HUES6 (cell line): ENCODE measurements at regions not wholly inside any gene's neighbourhood (a gene's known extent, or its start where the extent isn't known, plus 50 kb on each side); places are given as distances from the start of the nearest gene placed in this dataset.

Source experiments
- H3K27ac ChIP-seq: 2 replicates; pipeline ENCODE4 v1.7.0; 2013; ENCODE audit warnings: low read depth, mild to moderate bottlenecking, low read length, inconsistent platforms
- H3K27me3 ChIP-seq: 2 replicates; pipeline ENCODE4 v1.6.1; 2013; ENCODE audit warnings: low read length; ENCODE audit not compliant: control insufficient read depth, insufficient read depth
- H3K36me3 ChIP-seq: 2 replicates; pipeline ENCODE4 v1.6.1; 2013; ENCODE audit warnings: low read length; ENCODE audit not compliant: control insufficient read depth, insufficient read depth
- H3K4me1 ChIP-seq: 2 replicates; pipeline ENCODE4 v1.6.1; 2013; ENCODE audit warnings: low read length; ENCODE audit not compliant: control insufficient read depth, insufficient read depth
- H3K4me3 ChIP-seq: 2 replicates; pipeline ENCODE4 v1.5.1; 2013; ENCODE audit warnings: low read depth, low read length
- H3K9ac ChIP-seq: one replicate; pipeline ENCODE4 v1.6.1; 2013; ENCODE audit warnings: mild to moderate bottlenecking, low read length
- H3K9me3 ChIP-seq: 2 replicates; pipeline ENCODE4 v1.6.1; 2013; ENCODE audit warnings: low read depth, low read length; ENCODE audit not compliant: control insufficient read depth, insufficient read depth

DNA sequence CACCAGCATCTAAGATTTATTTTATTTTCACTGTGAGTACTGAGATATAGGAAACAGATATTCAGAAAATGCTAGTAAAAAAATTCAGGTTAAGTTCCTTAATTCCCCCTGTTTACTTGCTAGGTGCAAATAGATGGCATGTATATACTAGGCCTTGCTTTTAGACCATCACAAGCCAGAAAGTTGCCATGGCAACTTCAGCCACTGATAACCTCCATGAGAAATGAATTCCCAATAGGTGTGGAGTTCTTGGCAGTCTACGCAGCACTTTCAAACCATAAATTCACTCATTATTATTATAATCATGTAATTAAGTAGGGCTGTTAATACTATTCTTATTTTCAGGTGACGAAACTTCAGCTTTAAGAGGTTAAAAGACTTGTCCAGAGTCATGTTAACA lies 251.6 kb upstream of the TFAP2D start:
- Histone ChIP-seq H3K36me3 (no peaks in the 10 kb centered on the region), H3K9me3 (no peaks in the 10 kb centered on the region), H3K4me1 (no peaks in the 10 kb centered on the region), H3K4me3 (no peak overlapping the region), H3K9ac (no peak overlapping the region), H3K27ac (no peak overlapping the region), H3K27me3 (no peaks in the 10 kb centered on the region)

DNA sequence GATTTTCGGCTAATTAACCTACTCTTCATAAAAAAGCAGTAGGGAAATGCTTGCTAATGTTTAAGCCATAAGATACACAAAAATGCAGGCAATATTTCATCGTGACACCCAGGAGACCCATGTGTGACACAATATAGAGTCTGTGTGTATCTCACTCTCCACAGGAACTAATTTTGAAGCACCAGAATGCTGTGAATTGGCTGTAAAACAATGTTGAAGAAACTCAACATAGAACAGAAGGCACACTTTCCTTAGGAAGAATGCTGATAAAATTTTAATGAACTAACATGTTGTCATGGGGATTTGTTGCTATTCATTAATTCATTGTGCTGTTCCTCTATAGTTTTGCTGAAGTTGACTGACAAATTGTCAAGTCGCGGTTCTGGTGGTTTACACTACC lies 249.4 kb upstream of the TFAP2D start:
- Histone ChIP-seq H3K27me3 (no peaks in the 10 kb centered on the region), H3K27ac (no peak overlapping the region), H3K36me3 (no peaks in the 10 kb centered on the region), H3K4me3 (no peak overlapping the region), H3K9me3 (no peaks in the 10 kb centered on the region), H3K4me1 (no peaks in the 10 kb centered on the region), H3K9ac (no peak overlapping the region)

DNA sequence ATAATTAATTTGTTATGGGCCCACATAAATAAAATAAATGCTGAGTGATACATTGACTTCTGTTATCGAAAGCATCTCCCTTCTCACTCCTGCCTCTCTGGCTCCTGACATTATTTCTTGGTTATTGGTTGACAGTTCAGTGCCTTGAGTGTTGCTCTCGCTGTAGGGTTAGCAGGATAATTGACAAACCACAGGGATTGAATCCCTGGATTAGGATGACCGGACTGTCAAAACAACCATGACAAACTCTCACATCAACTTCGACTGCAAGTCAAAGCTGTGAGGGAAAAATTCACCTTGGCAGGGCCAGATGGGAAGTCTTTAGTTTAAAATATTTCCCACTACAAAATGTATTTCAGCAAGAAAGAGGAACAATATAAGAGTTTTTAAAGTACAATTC lies 245.4 kb upstream of the TFAP2D start:
- H3K9me3 ChIP-seq, result no peaks in the 10 kb centered on the region
- H3K27me3 ChIP-seq, result no peaks in the 10 kb centered on the region
- H3K9ac ChIP-seq, result no peak overlapping the region
- no peaks in the 10 kb centered on the region for H3K36me3 ChIP-seq
- H3K27ac ChIP-seq, result no peak overlapping the region
- H3K4me3 ChIP-seq, result no peak overlapping the region
- no peaks in the 10 kb centered on the region for H3K4me1 ChIP-seq

DNA sequence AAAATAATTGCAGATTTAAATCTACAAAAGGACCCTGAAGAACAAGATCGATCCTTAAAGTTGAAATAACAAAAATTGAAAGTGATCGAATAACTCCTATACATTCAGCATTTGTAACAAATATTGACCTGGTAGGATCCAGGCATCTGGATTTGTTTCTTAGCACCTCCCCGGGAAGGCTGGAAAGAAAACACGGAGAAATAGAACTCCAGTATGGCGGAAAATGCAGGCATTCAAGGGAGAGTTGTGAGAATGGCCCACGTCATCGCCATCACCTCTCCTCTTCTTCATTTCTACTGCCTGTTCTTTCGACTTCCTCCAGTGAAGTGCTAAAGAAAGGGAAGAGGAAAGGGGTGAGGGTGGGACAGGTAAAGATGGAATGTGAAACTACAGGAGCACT lies 242.3 kb upstream of the TFAP2D start:
- no peaks in the 10 kb centered on the region for H3K27me3 ChIP-seq
- no peak overlapping the region for H3K4me3 ChIP-seq

DNA sequence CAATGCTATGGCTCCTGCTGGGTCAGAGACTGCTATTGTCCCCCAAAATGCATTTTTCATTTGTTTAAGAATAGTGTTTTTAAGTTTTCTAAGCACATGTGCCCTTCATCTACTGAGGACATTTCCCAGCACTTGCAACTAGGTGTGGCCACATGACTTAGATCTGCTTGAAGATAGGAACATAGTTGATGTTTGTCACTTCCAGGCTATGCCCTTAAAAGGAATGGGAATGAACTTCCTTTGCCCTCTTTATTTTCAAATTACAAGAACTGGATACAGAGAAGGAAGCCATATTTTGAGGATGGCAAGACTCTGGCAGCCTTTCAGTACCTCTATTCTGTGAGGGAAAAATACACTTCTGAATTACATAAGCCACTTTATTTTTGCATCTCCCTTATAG lies 203.0 kb upstream of the TFAP2D start:
- Histone ChIP-seq H3K36me3 (no peaks in the 10 kb centered on the region), H3K9ac (no peak overlapping the region), H3K4me1 (no peaks in the 10 kb centered on the region), H3K4me3 (no peak overlapping the region), H3K27ac (no peak overlapping the region), H3K27me3 (no peaks in the 10 kb centered on the region), H3K9me3 (no peaks in the 10 kb centered on the region)

More for the DNA sequence above, 242.3 kb upstream of the TFAP2D start:
- H3K9ac ChIP-seq, result no peak overlapping the region
- H3K27ac ChIP-seq, result no peak overlapping the region
- no peaks in the 10 kb centered on the region for H3K9me3 ChIP-seq
- no peaks in the 10 kb centered on the region for H3K4me1 ChIP-seq
- no peaks in the 10 kb centered on the region for H3K36me3 ChIP-seq

DNA sequence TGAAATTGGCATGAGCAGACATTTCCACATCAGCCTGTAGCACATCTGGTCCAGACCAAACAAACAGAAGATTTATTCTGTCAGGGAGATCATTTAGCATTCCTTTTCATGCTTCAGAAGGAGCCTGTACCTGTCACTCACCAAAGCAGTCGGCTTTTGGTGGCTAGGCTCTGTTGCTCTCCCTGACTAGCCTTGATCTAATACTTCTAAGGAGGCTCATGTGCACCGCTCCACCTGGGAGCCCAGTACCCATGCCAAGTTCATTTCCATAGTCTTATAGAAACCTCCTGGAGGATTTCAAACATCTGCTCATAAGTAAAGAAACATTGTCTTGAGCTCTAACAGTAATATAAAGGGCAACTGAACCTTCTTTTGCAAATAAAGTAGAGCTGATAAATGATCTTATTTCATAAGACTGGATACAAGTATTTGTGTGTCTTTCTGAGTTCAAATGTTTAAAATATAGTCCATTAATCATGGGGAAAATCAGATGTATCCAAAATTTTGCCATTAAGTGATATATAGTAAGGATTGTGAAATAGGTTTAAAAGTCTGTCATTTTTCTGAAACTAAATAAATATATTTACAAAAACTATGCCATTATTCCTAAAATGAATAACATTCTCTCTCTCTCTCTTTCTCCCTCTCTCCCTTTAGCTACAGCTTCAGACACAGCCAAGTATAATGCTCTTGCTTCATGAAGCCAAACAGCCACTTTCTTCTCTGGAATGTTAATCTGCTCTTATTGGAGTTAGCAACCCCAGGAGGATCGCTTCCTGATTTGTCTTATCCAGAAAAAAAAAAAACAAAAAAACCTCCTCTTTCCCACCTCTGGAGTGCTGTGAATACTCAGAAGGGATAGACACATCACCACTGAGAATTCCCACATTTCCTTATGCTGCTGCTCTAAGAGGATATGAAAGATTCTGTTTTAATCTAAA lies 192.7 kb upstream of the TFAP2D start:
- no peaks in the 10 kb centered on the region for H3K9me3 ChIP-seq
- H3K36me3 ChIP-seq, result no peaks in the 10 kb centered on the region
- no peak overlapping the region for H3K4me3 ChIP-seq
- no peaks in the 10 kb centered on the region for H3K27me3 ChIP-seq
- no peaks in the 10 kb centered on the region for H3K4me1 ChIP-seq
- H3K27ac ChIP-seq, result no peak overlapping the region
- H3K9ac ChIP-seq, result no peak overlapping the region

DNA sequence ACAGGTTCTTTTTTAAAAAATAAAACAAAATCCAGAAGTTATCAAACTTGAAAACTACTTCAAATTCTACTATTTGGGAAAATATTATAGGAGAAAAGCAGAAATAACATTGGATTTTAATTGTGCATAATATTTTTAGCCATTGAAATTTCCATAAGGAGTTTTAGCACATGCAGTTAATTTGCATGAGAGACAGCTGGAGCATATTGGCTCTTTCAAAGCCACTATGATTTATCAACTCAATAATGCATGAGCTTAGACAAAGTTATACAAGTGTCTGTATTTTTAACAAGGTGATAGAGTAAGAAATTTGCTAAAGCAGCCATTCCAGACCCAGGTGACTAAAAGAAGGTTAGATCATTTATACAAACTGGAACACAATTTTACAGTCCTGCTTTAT lies 189.0 kb upstream of the TFAP2D start:
- Histone ChIP-seq H3K27me3 (no peaks in the 10 kb centered on the region), H3K36me3 (no peaks in the 10 kb centered on the region), H3K4me1 (no peaks in the 10 kb centered on the region), H3K27ac (no peak overlapping the region), H3K9me3 (no peaks in the 10 kb centered on the region), H3K9ac (no peak overlapping the region), H3K4me3 (no peak overlapping the region)

DNA sequence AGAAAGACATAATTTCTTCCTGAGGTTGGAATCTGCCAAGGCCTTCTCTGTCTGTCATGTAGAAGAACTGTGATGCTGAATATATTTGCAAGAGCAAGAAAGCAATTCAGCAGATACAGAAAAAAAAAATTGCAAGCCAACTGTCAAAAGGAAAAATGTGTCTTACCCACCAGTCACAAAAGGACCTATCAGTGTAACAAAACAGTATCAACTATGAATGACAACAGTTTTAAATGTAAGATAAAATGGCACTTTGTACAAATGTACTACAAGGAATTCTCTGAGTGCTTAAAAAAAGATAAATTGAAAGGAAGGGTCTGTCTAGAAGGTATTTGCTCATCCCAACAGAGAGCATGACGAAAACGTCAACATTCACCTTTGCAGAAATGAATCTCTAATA lies 185.3 kb upstream of the TFAP2D start:
- H3K9me3 ChIP-seq, result no peaks in the 10 kb centered on the region
- H3K27me3 ChIP-seq, result no peaks in the 10 kb centered on the region
- H3K36me3 ChIP-seq, result no peaks in the 10 kb centered on the region
- no peak overlapping the region for H3K27ac ChIP-seq
- H3K4me3 ChIP-seq, result no peak overlapping the region
- H3K9ac ChIP-seq, result no peak overlapping the region
- H3K4me1 ChIP-seq, result no peaks in the 10 kb centered on the region

DNA sequence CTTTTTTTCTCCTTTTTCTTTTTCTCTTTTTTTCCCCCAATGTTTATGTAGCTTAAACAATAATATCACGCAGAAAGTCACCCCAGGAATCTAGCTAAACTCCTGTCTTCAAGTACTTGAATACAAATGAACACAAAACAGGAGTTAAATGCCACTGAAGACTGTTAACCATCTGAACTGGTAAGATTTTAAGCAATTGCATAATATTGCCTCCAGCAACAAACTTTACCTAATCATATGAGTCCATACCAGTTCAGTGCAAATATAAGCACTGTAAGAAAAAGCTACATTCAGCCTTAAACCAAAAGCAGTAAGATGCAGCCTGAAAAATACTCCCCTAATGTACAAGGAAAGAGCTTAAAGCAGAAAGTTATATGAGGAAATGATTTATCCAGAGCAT lies 173.9 kb upstream of the TFAP2D start:
- no peaks in the 10 kb centered on the region for H3K27me3 ChIP-seq
- H3K27ac ChIP-seq, result no peak overlapping the region
- no peak overlapping the region for H3K9ac ChIP-seq
- no peaks in the 10 kb centered on the region for H3K36me3 ChIP-seq
- no peaks in the 10 kb centered on the region for H3K4me1 ChIP-seq
- H3K9me3 ChIP-seq, result no peaks in the 10 kb centered on the region
- H3K4me3 ChIP-seq, result no peak overlapping the region

DNA sequence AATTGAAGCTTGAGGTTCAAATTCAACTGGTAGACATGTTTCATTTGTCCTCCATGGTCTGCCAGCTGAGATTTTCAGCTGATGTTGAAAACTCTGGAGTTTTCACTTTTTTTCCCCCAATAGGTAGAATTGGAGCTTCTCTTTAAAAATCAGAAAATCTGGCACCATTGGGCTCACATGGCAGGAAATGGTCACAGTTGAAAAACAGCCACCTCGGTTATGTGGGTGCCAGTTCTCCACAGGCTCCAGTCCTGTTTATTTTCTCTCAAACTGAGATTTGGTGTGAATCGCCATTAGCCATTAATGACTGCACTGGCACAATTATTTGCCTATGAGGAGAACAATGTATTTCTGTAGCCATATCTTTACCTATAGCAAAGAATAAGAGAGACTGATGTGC lies 171.4 kb upstream of the TFAP2D start:
- Histone ChIP-seq H3K36me3 (no peaks in the 10 kb centered on the region), H3K9me3 (no peaks in the 10 kb centered on the region), H3K27me3 (no peaks in the 10 kb centered on the region), H3K4me1 (no peaks in the 10 kb centered on the region), H3K9ac (no peak overlapping the region), H3K4me3 (no peak overlapping the region), H3K27ac (no peak overlapping the region)

DNA sequence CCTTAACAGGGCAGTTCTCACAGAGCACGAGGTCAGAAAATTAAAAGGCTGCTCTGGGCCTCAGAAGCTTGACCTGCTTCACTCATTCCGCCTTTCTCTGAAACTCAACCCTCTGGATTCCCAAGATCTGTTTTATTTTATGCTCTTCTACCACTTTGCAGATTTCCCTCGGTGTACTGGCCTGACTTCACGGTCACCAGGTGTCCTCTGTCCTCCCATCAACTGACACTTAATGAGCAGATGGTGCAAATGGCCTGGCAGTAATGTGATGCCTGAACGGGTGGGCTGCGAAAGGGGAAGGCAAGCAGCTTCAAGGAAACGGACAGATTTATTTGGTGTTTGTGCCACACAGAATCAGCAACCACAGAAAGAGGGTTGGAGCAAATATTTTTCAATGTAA lies 169.7 kb upstream of the TFAP2D start:
- H3K27ac ChIP-seq, result no peak overlapping the region

More for the DNA sequence above, 169.7 kb upstream of the TFAP2D start:
- no peaks in the 10 kb centered on the region for H3K4me1 ChIP-seq
- no peak overlapping the region for H3K4me3 ChIP-seq
- H3K36me3 ChIP-seq, result no peaks in the 10 kb centered on the region
- H3K9me3 ChIP-seq, result no peaks in the 10 kb centered on the region
- no peak overlapping the region for H3K9ac ChIP-seq
- no peaks in the 10 kb centered on the region for H3K27me3 ChIP-seq
